ACHN (cell line): ENCODE measurements at regions not wholly inside any gene's neighbourhood (a gene's known extent, or its start where the extent isn't known, plus 50 kb on each side); places are given as distances from the start of the nearest gene placed in this dataset.

Experiments
- DNase-seq: peaks from one replicate; pipeline ENCODE4 v3.0.0-alpha.2; 2015
- in situ Hi-C: cut with HindIII; loops from 2 replicates; pipeline ENCODE4 v1.10.0; 2017; ENCODE audit warnings: low sequenced_read_pairs, low pct_ligation_motif_present, low pct_unique_long_range_greater_than_20kb

DNA sequence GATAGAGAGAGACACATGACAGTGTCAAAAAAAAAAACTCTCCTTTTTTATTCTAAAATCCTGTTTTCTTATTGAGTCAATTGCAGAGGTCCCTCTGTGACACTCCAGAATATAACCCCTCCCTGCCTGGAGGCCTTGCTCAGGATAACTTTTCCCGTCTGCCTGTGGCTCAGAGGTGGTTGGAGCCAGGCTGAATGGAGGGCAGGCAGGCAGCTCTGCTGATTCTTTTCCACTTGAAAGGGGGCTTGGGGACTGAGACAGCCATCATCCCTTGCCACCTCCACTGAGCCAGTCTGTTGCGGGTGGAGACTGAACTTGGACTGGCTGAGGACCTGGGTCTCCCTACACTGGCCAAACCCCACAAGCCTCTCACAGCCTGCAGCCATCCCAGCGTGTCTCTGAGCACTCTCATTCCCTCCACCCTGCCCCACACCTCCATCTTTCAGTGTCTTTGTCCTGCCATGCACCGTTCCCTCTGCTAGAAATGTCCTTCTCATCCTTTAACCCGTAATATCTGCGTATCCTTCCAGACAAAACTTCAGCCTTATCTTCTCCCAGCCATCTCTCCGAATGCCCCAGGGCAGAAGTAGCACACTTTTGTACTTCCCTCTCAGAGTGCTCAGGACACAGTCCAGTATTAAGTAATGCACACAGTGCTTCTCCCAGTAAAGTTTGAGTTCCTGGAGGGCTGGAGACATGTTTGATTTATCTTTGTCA, 139.9 kb downstream of the CHIC2 start:
- in situ Hi-C loops: no loop called here

DNA sequence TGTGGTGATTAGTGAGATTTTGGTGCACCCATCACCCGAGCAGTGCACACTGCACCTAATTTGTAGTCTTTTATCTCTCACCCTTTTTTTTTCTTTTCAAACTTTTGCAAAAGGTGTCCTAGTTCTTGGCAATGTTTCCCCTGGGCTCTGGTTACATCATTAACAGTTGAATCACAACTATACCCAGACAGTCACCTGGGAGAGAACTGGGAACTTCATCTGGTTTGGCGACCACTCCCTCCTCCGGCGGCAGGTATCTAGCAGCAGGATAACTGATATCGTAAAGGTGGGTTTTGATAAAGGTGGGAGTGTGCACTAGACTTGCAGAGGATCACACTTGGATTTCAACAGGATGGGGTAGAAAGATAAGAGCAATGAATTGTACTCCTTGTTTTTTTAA, 140.5 kb downstream of the CHIC2 start:
- in situ Hi-C loops: no loop called here
- no peak for DNase-seq

More for the DNA sequence above, 139.9 kb downstream of the CHIC2 start:
- no peak for DNase-seq

DNA sequence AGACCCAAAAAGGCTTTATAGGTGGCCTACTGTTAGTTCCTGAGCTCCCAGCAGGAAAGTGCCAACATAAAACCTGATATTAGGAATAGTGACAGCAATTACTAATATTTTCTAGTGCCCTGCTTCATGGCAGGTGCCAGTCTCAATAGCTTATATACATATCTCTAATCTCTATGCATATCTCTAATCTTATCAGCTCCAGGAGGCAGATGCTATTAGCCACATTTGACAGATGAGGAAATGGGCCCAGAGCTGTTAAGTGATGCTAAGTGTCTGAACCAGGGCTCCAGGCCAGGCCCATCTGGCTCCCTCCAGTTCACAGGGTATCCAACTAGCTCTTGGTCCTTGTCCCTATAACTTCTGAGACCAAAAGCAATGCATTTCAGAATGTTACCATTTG, 142.5 kb downstream of the CHIC2 start:
- DNase-seq: no peak
- in situ Hi-C loops: no loop called here

DNA sequence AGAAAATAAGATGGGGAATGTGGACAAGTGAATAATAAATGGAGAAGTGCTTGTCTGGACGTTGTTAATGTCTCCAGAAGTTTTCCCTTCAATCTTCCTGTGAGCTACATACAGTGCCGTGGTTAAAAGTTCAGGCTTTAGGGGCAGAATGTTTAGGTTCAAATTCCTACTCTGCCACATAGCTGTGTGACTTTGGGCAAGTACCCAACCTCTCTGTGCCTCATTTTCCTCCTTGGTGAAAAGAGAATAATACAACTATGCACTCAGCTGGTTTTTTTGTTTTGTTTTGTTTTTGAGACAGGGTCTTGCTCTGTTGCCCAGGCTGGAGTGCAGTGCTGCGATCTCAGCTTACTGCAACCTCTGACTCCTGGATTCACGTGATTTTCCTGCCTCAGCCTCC, 143.5 kb downstream of the CHIC2 start:
- in situ Hi-C loops: no loop called here
- DNase-seq: no peak

DNA sequence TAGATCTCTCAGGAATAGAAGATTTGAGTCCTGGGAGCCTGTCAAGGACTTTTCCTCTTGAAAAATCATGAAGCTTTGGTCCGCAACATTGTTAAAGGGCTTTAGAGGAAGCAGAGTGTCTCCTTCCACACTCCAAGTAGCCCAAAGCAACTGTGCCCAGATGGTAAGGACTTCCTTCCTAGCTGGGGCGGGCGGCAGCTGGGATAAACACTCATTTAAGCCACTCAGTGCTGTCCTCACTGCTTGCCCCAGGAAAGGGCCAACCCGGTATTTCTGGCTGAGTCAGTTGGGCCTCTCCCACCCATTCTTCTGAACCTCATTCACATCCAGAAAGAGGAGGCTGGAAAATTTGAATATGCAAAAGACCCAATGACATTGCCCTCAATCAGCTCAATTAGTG, 144.3 kb downstream of the CHIC2 start:
- no peak for DNase-seq
- in situ Hi-C loops: no loop called here

DNA sequence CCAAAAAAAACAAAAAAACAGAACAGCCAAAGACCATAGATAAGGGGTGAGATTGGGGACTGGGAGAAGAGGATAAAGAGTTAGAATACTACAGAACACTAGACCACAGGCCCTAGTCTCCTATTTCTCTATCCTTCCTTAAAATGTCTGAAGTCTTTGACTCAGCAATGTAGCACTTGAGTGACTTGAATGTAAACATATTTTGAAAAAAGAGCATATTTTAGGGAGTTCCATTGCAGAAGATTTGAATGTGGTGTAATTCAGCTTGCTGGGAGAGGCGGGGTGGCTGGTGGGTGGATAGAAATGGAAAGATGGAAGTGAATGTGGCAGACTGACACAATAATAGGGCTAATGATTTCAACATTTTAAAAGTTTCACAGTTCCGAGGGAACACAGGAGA, 144.9 kb downstream of the CHIC2 start:
- DNase-seq: no peak
- in situ Hi-C loops: no loop called here

DNA sequence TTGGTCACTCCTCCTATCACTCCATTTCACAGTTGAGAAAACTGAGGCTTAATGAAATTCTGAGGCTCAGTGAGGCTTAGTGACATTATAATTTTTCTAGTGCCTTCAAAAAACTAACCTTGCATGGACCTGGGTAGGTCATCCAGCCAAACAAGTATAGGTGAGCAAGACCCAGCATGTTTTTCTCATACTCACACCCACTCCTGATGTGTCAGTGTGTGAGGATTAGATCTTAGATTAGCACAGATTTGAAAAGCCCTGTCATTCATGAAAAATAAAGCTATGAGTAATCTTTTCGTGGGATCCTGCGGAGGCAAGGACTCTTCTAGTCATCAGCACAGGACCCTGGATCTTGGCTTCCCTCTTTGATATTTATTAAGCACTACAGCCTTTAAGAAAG, 146.7 kb downstream of the CHIC2 start:
- DNase-seq: no peak

DNA sequence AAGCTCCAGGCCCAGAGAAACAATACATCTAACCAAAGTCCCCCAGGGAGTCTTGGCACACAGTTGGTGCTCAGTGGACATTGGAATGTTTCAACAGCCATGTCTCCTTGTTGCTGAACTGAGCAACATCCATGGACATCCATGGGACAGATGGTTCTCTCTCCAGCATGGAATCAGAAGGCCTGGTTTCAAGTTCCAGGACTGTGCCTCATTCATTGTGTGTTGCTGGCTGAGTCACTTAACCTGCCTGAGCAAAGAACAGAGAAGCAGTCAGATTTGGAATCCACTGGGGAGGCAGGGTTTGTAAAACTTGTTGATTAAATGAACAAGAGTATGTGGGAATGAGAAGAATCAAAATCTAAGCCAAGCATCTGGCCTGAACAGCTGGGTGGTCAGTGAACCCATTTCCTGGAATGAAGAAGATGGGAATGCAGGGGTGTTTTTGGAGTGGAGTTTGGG, 147.9 kb downstream of the CHIC2 start:
- no peak for DNase-seq
- in situ Hi-C loops: no loop called here

More for the DNA sequence above, 146.7 kb downstream of the CHIC2 start:
- in situ Hi-C loops: no loop called here

DNA sequence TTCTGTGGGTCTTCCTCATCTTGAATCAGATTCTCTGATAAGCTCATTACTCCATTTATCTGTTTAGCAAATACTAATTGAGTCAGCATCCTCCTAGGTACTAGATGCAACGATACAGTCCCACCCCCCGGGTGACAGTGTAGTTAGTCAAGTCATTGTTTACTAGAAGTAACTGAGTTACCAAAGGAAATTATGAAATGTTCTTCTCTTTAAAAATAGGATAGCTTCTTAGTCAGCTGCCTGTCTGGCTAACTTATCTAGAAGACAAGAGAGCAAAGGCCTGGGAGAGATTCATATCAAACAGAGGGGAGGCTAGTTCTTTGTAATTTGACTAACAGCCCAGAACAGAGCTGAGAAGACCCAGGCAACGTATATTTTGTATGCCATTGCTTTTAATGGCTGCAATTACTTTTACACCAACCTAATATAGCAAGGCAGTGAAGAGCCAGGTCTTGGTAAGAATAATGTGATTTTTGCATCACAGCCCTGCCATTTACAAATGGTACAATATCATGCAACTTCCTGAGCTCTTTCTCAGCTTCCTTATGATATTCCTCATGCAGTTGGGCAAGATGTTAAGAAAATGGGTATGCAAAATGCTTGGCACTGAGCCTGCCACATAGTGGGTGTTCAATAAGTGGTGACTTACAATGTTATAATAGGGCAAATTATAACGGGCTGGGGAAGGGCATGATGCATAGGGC, 149.9 kb downstream of the CHIC2 start:
- DNase-seq: no peak
- in situ Hi-C loops: no loop called here

DNA sequence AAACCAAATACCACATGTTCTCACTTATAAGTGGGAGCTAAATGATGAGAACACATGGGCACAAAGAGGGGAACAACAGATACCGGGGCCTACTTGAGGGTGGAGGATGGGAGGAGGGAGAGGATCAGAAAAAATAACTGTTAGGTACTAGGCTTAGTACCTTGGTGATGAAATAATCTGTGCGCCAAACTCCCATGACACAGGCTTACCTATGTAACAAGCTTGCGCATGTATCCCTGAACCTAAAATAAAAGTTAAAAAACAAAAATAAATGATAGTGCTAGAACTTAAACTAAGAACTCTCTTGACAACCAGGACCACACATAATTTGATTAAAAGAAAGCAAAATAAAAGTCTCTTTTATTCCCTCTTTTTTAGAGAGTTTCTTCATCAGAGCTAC, 150.6 kb downstream of the CHIC2 start:
- in situ Hi-C loops: no loop called here
- DNase-seq: no peak

DNA sequence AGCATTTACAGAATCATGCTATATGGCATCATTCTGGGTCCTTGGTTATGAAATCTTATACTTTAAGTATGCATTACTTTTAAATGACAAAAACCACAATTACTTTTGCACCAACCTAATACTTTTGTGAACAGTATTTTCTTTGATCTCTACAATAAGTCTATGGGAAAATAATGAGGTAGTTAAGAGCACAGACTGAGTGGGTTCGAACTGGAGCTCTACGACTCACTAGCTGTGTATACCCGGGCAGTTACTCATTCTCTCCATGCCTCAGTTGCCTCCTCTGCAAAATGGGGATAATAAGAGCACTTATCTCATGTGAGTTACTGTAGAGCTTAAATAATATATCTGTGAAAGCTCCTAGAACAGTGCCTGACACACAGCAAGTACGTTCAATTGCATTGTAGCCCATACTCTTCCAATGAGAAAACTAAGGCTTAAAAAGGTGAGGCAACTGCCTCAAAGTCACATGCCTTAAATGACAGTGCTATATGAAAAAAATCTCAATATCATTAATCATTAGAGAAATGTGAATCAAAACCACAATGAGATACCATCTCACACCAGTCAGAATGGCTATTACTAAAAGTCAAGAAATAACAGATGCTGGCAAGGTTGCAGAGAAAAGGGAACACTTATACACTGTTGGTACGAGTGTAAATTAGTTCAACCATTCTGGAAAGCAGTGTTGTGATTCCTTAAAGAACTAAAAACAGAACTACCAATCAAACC, 151.5 kb downstream of the CHIC2 start:
- DNase-seq: no peak
- in situ Hi-C loops: no loop called here

DNA sequence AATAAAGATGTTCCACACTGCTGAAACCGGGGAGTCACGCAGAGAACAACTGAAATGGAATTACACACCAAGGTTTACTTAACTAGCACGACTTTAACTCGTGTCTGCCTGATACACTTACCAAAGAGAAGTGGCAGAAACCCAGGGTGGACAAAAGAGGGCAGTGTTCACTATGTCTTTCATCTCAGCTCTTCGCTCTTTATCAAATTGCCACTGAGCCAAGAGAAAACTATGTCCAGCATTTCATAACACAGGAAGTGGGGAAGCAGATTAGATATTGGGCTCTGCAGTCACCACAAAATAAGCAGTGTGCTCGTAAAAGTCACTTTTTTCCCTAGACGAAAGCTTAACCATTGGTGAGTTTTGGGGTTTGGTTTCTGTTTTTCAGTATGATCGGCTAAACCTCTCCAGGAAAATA, 155.7 kb downstream of the CHIC2 start:
- in situ Hi-C loops: no loop called here
- peak; percentile 83 for DNase-seq

DNA sequence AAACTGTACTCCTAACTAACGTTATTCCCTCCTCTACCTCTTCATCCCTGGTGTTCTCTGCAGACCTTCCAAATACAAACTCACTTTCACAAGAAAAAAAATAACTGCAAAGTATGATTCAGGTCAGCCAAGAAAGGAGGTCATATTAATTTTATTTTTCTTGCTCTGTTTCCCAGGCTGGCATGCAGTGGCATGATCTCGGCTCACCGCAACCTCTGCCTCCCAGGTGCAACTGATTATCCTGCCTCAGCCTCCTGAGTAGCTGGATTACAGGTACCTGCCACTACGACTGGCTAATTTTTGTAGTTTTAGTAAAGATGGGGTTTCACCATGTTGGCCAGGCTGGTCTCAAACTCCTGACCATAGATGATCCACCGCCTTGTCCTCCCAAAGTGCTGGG, 156.6 kb downstream of the CHIC2 start:
- in situ Hi-C loops: no loop called here
- DNase-seq: no peak

DNA sequence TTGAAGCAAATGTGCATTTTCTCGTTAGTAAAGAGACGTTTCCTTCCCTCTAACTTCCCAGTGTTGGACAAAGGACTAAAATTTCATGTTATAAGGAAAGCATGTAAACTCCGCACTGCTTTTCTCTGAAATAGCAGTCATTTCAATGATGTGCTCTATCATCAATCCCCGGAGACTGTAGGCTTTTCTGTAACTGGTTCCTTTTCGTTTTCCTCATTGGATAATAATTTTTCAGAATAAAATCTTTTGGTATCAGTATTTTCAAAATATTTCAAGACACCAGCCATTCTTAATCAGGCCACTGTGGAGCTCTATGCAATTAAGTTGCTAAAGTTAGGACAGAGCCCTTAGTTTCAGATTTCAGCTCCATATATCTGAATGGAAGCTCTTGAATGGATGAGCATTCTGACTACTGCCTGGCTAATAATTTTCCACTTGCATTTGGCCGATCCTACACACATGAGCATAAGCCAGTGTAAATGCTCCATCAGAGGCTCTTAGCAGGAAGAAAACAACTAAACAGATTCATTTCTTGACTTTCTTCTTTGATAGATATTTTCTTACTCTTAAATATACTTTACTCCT, 157.7 kb downstream of the CHIC2 start:
- in situ Hi-C loops: no loop called here
- no peak for DNase-seq

DNA sequence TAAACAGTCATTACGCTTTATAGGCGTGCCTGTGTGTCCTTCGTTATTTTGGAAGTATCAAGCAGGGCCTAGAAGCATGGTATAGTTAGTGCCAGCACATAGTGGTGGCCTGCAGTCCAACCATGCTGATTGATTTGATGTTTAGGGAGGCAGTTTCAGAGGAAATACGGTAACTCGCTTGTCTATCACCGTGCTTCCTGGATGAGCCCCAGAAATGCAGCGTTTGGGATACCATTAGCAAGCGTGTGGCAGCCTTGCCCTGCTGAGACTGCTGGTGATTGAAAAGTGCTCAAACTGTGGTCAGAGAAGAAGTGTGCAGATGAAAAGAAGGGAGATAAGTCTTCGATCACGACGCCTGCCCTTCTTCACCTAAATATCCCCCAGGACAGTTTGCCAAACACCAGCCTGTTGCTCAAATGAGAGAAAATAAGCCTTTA, 158.4 kb downstream of the CHIC2 start:
- in situ Hi-C loops: no loop called here
- peak; percentile 44 for DNase-seq

DNA sequence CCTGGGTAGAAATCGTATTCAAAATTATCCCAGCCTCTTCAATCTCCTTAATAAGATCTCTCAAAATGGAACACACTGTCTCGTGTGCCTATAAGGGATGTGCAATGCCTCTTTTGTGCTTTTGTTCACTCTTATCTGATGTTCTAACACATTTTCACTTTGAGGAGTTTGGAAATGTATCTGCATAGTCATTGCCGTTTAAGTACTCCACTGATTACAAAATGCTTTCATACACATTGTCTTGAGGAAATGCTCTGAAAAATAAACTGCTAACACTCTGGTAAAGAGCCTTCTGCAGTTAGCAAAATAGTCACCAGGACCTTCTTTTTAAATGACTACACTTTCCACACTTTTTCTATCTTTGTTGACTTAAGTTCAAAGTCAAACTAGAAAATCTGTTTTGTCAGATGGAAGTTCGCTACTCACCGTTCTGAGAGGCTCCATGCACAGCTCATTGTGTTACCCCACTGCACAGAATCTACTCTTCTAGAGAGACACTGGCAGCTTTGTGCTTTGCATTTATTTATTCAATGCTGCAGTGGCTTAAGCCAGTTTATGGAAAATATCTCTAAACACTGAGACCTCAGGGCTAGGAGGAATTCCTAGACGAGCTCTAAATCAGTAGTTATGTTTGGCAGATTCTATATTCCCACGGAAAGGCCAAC, 159.0 kb downstream of the CHIC2 start:
- in situ Hi-C loops: no loop called here
- DNase-seq: no peak

DNA sequence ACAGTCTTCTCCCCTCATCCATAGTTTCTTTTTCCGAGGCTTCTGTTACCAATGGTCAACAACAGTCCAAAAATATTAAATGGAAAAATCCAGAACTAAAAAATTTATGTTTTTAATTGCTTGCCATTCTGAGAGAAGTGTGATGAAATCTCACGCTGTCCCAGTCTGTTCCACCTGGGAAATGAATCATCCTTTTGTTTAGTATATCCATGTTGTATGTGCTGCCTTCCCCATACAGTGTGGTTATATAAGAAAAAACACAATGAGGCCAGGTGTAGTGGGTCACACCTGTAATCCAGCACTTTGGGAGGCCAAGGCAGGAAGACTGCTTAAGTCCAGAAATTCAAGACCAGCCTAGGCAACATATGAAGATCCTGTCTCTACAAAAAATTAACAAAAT, 161.6 kb downstream of the CHIC2 start:
- no peak for DNase-seq
- in situ Hi-C loops: no loop called here

DNA sequence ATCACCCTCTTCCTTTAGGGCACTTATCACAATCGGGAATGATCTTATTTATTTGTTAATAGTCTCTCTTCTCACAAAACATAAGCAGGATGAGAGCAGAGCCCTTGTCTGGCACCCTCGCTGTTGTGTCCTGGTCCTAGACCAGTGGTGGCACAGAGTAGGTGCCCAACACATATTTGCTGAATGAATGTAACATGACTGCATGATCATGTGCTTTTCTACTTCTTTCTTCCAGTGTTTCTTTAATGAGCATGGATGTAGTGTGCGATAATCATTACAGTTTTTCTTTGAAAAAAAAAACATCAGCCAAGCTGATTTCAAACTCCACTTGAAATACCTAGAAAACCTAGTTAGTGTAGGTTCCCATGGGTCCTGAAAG, 164.1 kb downstream of the CHIC2 start:
- in situ Hi-C loops: no loop called here
- DNase-seq: no peak
